ENCODE measurements at regions not wholly inside any gene's neighbourhood (a gene's known extent, or its start where the extent isn't known, plus 50 kb on each side); places are given as distances from the start of the nearest gene placed in this dataset.

- no peaks in the 10 kb centered on the region for H4K20me1 ChIP-seq (ENCODE audit: insufficient read depth, low read depth, low read length)
- peaks cover 6% of the 10 kb centered on the region for H3K4me1 ChIP-seq (ENCODE audit: low read length)
- H3K27ac ChIP-seq (ENCODE audit: low read length), result no peak overlapping the region
Measured at GRCh38 chr11:127249576-127249975, 249.0 kb upstream of the KIRREL3 start.

GRCh38 chr11:127248476-127248875 is 247.9 kb upstream of the KIRREL3 start:
- no peaks in the 10 kb centered on the region for H3K36me3 ChIP-seq (ENCODE audit: insufficient read depth, low read length)
- H3K27me3 ChIP-seq (ENCODE audit: low read length), result no peaks in the 10 kb centered on the region
- H3K4me3 ChIP-seq (ENCODE audit: low read length), result no peak overlapping the region
- H3K4me1 ChIP-seq (ENCODE audit: low read length), result peaks cover 6% of the 10 kb centered on the region
- H3K4me2 ChIP-seq (ENCODE audit: low read depth, low read length, poor library complexity, severe bottlenecking), result no peak overlapping the region
- H3K9me2 ChIP-seq (replicated peaks; ENCODE audit: insufficient read depth, low read length), result no peaks in the 10 kb centered on the region
- no peak overlapping the region for H3K27ac ChIP-seq (ENCODE audit: low read length)
- H3K9ac ChIP-seq (ENCODE audit: low read length), result no peak overlapping the region
- no peak for DNase-seq
- no peaks in the 10 kb centered on the region for H4K20me1 ChIP-seq (ENCODE audit: insufficient read depth, low read depth, low read length)
- H2AFZ ChIP-seq (ENCODE audit: low read length), result no peak overlapping the region
- H3K9me3 ChIP-seq (ENCODE audit: low read length), result no peaks in the 10 kb centered on the region
- no peaks in the 10 kb centered on the region for H3K79me2 ChIP-seq (ENCODE audit: low read length)

More at GRCh38 chr11:127249576-127249975, 249.0 kb upstream of the KIRREL3 start:
- Histone ChIP-seq H2AFZ (ENCODE audit: low read length) (no peak overlapping the region), H3K4me2 (ENCODE audit: low read depth, low read length, poor library complexity, severe bottlenecking) (no peak overlapping the region), H3K27me3 (ENCODE audit: low read length) (no peaks in the 10 kb centered on the region), H3K9ac (ENCODE audit: low read length) (no peak overlapping the region), H3K4me3 (ENCODE audit: low read length) (no peak overlapping the region), H3K9me2 (replicated peaks; ENCODE audit: insufficient read depth, low read length) (no peaks in the 10 kb centered on the region), H3K9me3 (ENCODE audit: low read length) (no peaks in the 10 kb centered on the region), H3K36me3 (ENCODE audit: insufficient read depth, low read length) (no peaks in the 10 kb centered on the region), H3K79me2 (ENCODE audit: low read length) (no peaks in the 10 kb centered on the region)
- DNase-seq, result no peak

GRCh38 chr11:127247261-127247851 is 246.8 kb upstream of the KIRREL3 start:
- H3K36me3 ChIP-seq (ENCODE audit: insufficient read depth, low read length), result no peaks in the 10 kb centered on the region
- no peak overlapping the region for H3K4me3 ChIP-seq (ENCODE audit: low read length)
- H3K79me2 ChIP-seq (ENCODE audit: low read length), result no peaks in the 10 kb centered on the region
- no peak overlapping the region for H3K9ac ChIP-seq (ENCODE audit: low read length)
- H3K27ac ChIP-seq (ENCODE audit: low read length), result no peak overlapping the region
- no peaks in the 10 kb centered on the region for H4K20me1 ChIP-seq (ENCODE audit: insufficient read depth, low read depth, low read length)
- H2AFZ ChIP-seq (ENCODE audit: low read length), result no peak overlapping the region
- H3K9me2 ChIP-seq (replicated peaks; ENCODE audit: insufficient read depth, low read length), result no peaks in the 10 kb centered on the region
- DNase-seq, result no peak
- no peaks in the 10 kb centered on the region for H3K27me3 ChIP-seq (ENCODE audit: low read length)
- H3K4me2 ChIP-seq (ENCODE audit: low read depth, low read length, poor library complexity, severe bottlenecking), result no peak overlapping the region
- H3K9me3 ChIP-seq (ENCODE audit: low read length), result no peaks in the 10 kb centered on the region
- peaks cover 6% of the 10 kb centered on the region for H3K4me1 ChIP-seq (ENCODE audit: low read length)

GRCh38 chr11:127242676-127243075 is 242.1 kb upstream of the KIRREL3 start:
- Histone ChIP-seq H4K20me1 (ENCODE audit: insufficient read depth, low read depth, low read length) (no peaks in the 10 kb centered on the region), H3K79me2 (ENCODE audit: low read length) (no peaks in the 10 kb centered on the region), H3K36me3 (ENCODE audit: insufficient read depth, low read length) (no peaks in the 10 kb centered on the region), H3K4me3 (ENCODE audit: low read length) (no peak overlapping the region), H3K4me2 (ENCODE audit: low read depth, low read length, poor library complexity, severe bottlenecking) (no peak overlapping the region), H3K9me2 (replicated peaks; ENCODE audit: insufficient read depth, low read length) (no peaks in the 10 kb centered on the region), H3K9me3 (ENCODE audit: low read length) (no peaks in the 10 kb centered on the region), H3K9ac (ENCODE audit: low read length) (no peak overlapping the region), H3K27me3 (ENCODE audit: low read length) (no peaks in the 10 kb centered on the region), H3K27ac (ENCODE audit: low read length) (no peak overlapping the region), H3K4me1 (ENCODE audit: low read length) (peaks cover 6% of the 10 kb centered on the region), H2AFZ (ENCODE audit: low read length) (no peak overlapping the region)
- DNase-seq, result no peak

- no peak for DNase-seq
Measured at GRCh38 chr11:127238321-127238720, 237.8 kb upstream of the KIRREL3 start.

GRCh38 chr11:127236776-127237175 is 236.2 kb upstream of the KIRREL3 start:
- no peaks in the 10 kb centered on the region for H4K20me1 ChIP-seq (ENCODE audit: insufficient read depth, low read depth, low read length)
- no peak overlapping the region for H2AFZ ChIP-seq (ENCODE audit: low read length)
- H3K79me2 ChIP-seq (ENCODE audit: low read length), result no peaks in the 10 kb centered on the region
- H3K4me2 ChIP-seq (ENCODE audit: low read depth, low read length, poor library complexity, severe bottlenecking), result no peak overlapping the region
- no peaks in the 10 kb centered on the region for H3K4me1 ChIP-seq (ENCODE audit: low read length)
- no peaks in the 10 kb centered on the region for H3K9me2 ChIP-seq (replicated peaks; ENCODE audit: insufficient read depth, low read length)
- no peak overlapping the region for H3K9ac ChIP-seq (ENCODE audit: low read length)
- no peaks in the 10 kb centered on the region for H3K36me3 ChIP-seq (ENCODE audit: insufficient read depth, low read length)
- no peak for DNase-seq
- no peak overlapping the region for H3K4me3 ChIP-seq (ENCODE audit: low read length)
- no peaks in the 10 kb centered on the region for H3K27me3 ChIP-seq (ENCODE audit: low read length)
- H3K27ac ChIP-seq (ENCODE audit: low read length), result no peak overlapping the region
- no peaks in the 10 kb centered on the region for H3K9me3 ChIP-seq (ENCODE audit: low read length)

More at GRCh38 chr11:127238321-127238720, 237.8 kb upstream of the KIRREL3 start:
- Histone ChIP-seq H3K4me3 (ENCODE audit: low read length) (no peak overlapping the region), H2AFZ (ENCODE audit: low read length) (no peak overlapping the region), H3K9ac (ENCODE audit: low read length) (no peak overlapping the region), H3K9me3 (ENCODE audit: low read length) (no peaks in the 10 kb centered on the region), H3K36me3 (ENCODE audit: insufficient read depth, low read length) (no peaks in the 10 kb centered on the region), H3K4me2 (ENCODE audit: low read depth, low read length, poor library complexity, severe bottlenecking) (no peak overlapping the region), H3K27me3 (ENCODE audit: low read length) (no peaks in the 10 kb centered on the region), H3K27ac (ENCODE audit: low read length) (no peak overlapping the region), H3K79me2 (ENCODE audit: low read length) (no peaks in the 10 kb centered on the region), H3K9me2 (replicated peaks; ENCODE audit: insufficient read depth, low read length) (no peaks in the 10 kb centered on the region), H3K4me1 (ENCODE audit: low read length) (no peaks in the 10 kb centered on the region), H4K20me1 (ENCODE audit: insufficient read depth, low read depth, low read length) (no peaks in the 10 kb centered on the region)

GRCh38 chr11:127233998-127234397 is 233.4 kb upstream of the KIRREL3 start:
- Histone ChIP-seq H3K27me3 (ENCODE audit: low read length) (no peaks in the 10 kb centered on the region), H3K36me3 (ENCODE audit: insufficient read depth, low read length) (no peaks in the 10 kb centered on the region), H3K9me3 (ENCODE audit: low read length) (no peaks in the 10 kb centered on the region), H3K9me2 (replicated peaks; ENCODE audit: insufficient read depth, low read length) (no peaks in the 10 kb centered on the region), H3K79me2 (ENCODE audit: low read length) (no peaks in the 10 kb centered on the region), H3K4me2 (ENCODE audit: low read depth, low read length, poor library complexity, severe bottlenecking) (no peak overlapping the region), H3K4me1 (ENCODE audit: low read length) (no peaks in the 10 kb centered on the region), H3K27ac (ENCODE audit: low read length) (no peak overlapping the region), H2AFZ (ENCODE audit: low read length) (no peak overlapping the region), H4K20me1 (ENCODE audit: insufficient read depth, low read depth, low read length) (no peaks in the 10 kb centered on the region), H3K9ac (ENCODE audit: low read length) (no peak overlapping the region), H3K4me3 (ENCODE audit: low read length) (no peak overlapping the region)
- DNase-seq, result no peak

GRCh38 chr11:127230392-127230791 is 229.8 kb upstream of the KIRREL3 start:
- Histone ChIP-seq H3K79me2 (ENCODE audit: low read length) (no peaks in the 10 kb centered on the region), H3K4me1 (ENCODE audit: low read length) (no peaks in the 10 kb centered on the region), H3K27ac (ENCODE audit: low read length) (no peak overlapping the region), H2AFZ (ENCODE audit: low read length) (no peak overlapping the region), H3K9ac (ENCODE audit: low read length) (no peak overlapping the region), H3K9me3 (ENCODE audit: low read length) (no peaks in the 10 kb centered on the region), H3K4me3 (ENCODE audit: low read length) (no peak overlapping the region), H3K9me2 (replicated peaks; ENCODE audit: insufficient read depth, low read length) (no peaks in the 10 kb centered on the region), H3K36me3 (ENCODE audit: insufficient read depth, low read length) (no peaks in the 10 kb centered on the region), H4K20me1 (ENCODE audit: insufficient read depth, low read depth, low read length) (no peaks in the 10 kb centered on the region), H3K27me3 (ENCODE audit: low read length) (no peaks in the 10 kb centered on the region), H3K4me2 (ENCODE audit: low read depth, low read length, poor library complexity, severe bottlenecking) (no peak overlapping the region)
- DNase-seq, result no peak

GRCh38 chr11:127226949-127227348 is 226.4 kb upstream of the KIRREL3 start:
- no peak overlapping the region for H3K4me2 ChIP-seq (ENCODE audit: low read depth, low read length, poor library complexity, severe bottlenecking)
- H3K4me3 ChIP-seq (ENCODE audit: low read length), result no peak overlapping the region
- H4K20me1 ChIP-seq (ENCODE audit: insufficient read depth, low read depth, low read length), result no peaks in the 10 kb centered on the region
- no peak overlapping the region for H3K9ac ChIP-seq (ENCODE audit: low read length)
- H3K9me2 ChIP-seq (replicated peaks; ENCODE audit: insufficient read depth, low read length), result no peaks in the 10 kb centered on the region
- no peak for DNase-seq
- H3K9me3 ChIP-seq (ENCODE audit: low read length), result no peaks in the 10 kb centered on the region
- H3K27ac ChIP-seq (ENCODE audit: low read length), result no peak overlapping the region
- no peaks in the 10 kb centered on the region for H3K36me3 ChIP-seq (ENCODE audit: insufficient read depth, low read length)
- H2AFZ ChIP-seq (ENCODE audit: low read length), result no peak overlapping the region
- no peaks in the 10 kb centered on the region for H3K79me2 ChIP-seq (ENCODE audit: low read length)
- H3K4me1 ChIP-seq (ENCODE audit: low read length), result no peaks in the 10 kb centered on the region
- no peaks in the 10 kb centered on the region for H3K27me3 ChIP-seq (ENCODE audit: low read length)

Measured in Karpas-422 (cell line).